PC-9 (cell line): ENCODE measurements at regions not wholly inside any gene's neighbourhood (a gene's known extent, or its start where the extent isn't known, plus 50 kb on each side); places are given as distances from the start of the nearest gene placed in this dataset.

Source experiments
- EZH2 ChIP-seq: fragments of 200-600 bp; sonication (generic); IDR thresholded peaks from 2 replicates; pipeline ENCODE4 v1.8.0; 2017; ENCODE audit warnings: antibody characterized with exemption, low read depth
- TF ChIP-seq, protein P1 (sequence below): fragments of 200-600 bp; sonication (generic); conservative IDR thresholded peaks from 2 replicates; pipeline ENCODE4 v1.6.1; 2017; ENCODE audit warnings: mixed run types, antibody characterized with exemption, mild to moderate bottlenecking, moderate library complexity

DNA sequence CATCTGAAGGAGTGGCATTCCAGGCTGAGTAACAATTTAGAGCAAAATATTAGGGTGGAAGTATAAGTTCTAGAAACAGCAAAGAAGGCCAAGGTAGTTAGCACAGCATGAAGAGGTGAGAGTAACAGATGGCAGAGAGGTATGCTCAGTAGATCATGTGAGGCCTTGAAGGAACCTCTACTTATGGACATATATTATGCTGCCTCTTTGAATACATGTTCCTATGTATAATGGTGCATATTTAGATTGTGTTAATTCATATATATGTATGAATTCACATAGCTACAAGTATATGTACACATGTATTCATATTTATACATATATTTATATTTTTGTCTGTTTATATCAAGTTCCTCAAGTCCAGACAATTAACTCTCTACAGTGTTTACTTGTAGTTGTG is 355.2 kb downstream of the KCTD8 start:
- TF ChIP-seq, protein P1, sequence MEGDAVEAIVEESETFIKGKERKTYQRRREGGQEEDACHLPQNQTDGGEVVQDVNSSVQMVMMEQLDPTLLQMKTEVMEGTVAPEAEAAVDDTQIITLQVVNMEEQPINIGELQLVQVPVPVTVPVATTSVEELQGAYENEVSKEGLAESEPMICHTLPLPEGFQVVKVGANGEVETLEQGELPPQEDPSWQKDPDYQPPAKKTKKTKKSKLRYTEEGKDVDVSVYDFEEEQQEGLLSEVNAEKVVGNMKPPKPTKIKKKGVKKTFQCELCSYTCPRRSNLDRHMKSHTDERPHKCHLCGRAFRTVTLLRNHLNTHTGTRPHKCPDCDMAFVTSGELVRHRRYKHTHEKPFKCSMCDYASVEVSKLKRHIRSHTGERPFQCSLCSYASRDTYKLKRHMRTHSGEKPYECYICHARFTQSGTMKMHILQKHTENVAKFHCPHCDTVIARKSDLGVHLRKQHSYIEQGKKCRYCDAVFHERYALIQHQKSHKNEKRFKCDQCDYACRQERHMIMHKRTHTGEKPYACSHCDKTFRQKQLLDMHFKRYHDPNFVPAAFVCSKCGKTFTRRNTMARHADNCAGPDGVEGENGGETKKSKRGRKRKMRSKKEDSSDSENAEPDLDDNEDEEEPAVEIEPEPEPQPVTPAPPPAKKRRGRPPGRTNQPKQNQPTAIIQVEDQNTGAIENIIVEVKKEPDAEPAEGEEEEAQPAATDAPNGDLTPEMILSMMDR, result no peak
- TF ChIP-seq EZH2, result no peak
